Colonic mucosa (tissue), 4 donors: ENCODE measurements at regions not wholly inside any gene's neighbourhood (a gene's known extent, or its start where the extent isn't known, plus 50 kb on each side); places are given as distances from the start of the nearest gene placed in this dataset.

Experiments used
- DNase-seq: peaks from one replicate; pipeline ENCODE4 v3.0.0-alpha.2; 2020
- H3K27ac ChIP-seq: fragments of 200-600 bp; one replicate; pipeline ENCODE4 v1.8.0; 2021
- H3K27me3 ChIP-seq: fragments of 200-600 bp; one replicate; pipeline ENCODE4 v1.8.0; 2021
- H3K36me3 ChIP-seq: fragments of 200-600 bp; one replicate; pipeline ENCODE4 v1.8.0; 2021
- H3K4me1 ChIP-seq: fragments of 200-600 bp; one replicate; pipeline ENCODE4 v1.8.0; 2021; ENCODE audit warnings: mild to moderate bottlenecking
- H3K4me3 ChIP-seq: fragments of 200-600 bp; one replicate; pipeline ENCODE4 v1.8.0; 2021
- H3K9ac ChIP-seq, 2 donors: one replicate each; pipeline ENCODE4 v1.7.0; 2013; ENCODE audit warnings: control low read depth in 2 of 2, low read depth in 2 of 2, low read length in 2 of 2
- H3K9me3 ChIP-seq: fragments of 200-600 bp; one replicate; pipeline ENCODE4 v1.8.0; 2021
- intact Hi-C: fragments of 100-400 bp; cut with DNase I; formaldehyde crosslinking; loops from one replicate; pipeline ENCODE4 v1.14.1; 2022
- TF ChIP-seq, protein P1 (sequence below): fragments of 200-600 bp; IDR thresholded peaks from one replicate; pipeline ENCODE4 v1.8.0; 2022; ENCODE audit warnings: antibody characterized with exemption, mild to moderate bottlenecking
- donor health status: healthy.
- donor health status: DM: no; HTN: no; CAD: no.
- donor health status: DM: no; HTN: no; CAD: no.

DNA sequence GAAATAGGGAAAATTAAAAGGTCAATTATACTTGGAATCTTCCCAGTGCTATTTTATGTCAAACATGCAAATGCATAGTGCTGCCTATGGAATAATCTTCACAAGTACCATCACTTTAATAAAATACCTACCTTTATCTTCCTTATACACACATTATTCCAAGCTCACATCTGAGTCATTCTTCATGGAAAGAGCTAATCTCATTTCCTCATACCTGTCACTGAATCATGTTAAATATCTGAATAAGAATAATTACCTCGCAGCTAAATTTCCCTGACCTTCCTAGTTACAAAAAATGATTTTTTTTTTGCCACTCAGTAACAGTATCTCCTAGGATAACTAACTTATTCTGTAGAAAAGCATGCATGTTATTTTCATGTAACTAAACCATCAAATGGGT is 661.4 kb upstream of the HS3ST5 start:
- TF ChIP-seq, protein P1, sequence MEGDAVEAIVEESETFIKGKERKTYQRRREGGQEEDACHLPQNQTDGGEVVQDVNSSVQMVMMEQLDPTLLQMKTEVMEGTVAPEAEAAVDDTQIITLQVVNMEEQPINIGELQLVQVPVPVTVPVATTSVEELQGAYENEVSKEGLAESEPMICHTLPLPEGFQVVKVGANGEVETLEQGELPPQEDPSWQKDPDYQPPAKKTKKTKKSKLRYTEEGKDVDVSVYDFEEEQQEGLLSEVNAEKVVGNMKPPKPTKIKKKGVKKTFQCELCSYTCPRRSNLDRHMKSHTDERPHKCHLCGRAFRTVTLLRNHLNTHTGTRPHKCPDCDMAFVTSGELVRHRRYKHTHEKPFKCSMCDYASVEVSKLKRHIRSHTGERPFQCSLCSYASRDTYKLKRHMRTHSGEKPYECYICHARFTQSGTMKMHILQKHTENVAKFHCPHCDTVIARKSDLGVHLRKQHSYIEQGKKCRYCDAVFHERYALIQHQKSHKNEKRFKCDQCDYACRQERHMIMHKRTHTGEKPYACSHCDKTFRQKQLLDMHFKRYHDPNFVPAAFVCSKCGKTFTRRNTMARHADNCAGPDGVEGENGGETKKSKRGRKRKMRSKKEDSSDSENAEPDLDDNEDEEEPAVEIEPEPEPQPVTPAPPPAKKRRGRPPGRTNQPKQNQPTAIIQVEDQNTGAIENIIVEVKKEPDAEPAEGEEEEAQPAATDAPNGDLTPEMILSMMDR, result no peak
- no peaks in the 10 kb centered on the region for H3K27me3 ChIP-seq
- H3K4me1 ChIP-seq, result no peaks in the 10 kb centered on the region
- H3K9ac ChIP-seq, result no peak overlapping the region
- H3K4me3 ChIP-seq, result no peak overlapping the region
- H3K36me3 ChIP-seq, result no peaks in the 10 kb centered on the region
- no peaks in the 10 kb centered on the region for H3K9me3 ChIP-seq
- DNase-seq, result no peak
- no peak overlapping the region for H3K27ac ChIP-seq
- intact Hi-C loops, result no loop called here

DNA sequence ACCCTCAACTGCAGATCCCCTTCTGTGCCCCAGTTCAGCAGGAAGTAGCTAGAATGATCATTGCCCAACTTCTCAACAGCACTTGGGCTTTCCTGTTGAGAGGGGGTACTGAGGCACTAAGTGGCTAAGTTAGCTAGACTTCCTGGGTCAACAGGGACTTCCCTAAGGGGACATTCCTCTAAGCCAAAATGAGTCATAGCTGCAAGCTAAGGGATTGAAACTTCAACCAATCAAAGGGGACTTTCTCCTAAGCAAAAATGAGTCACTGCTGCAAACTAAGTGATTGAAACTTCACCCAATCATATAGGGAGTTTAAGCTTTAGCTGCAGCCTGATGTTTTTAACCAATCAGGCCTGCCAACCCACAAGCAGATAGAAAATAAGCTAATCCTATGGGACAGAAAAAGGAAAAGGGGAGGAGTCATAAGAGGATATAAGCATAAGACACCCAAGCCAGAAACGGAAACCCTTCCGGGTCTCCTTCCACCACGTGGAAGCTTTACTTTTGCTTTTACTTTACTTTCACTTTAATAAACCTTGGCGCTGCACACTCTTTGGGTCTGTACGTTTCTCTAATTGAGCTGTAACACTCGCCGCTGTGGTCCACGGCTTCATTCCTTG is 659.0 kb upstream of the HS3ST5 start:
- H3K4me1 ChIP-seq, result no peaks in the 10 kb centered on the region
- H3K9ac ChIP-seq, result no peak overlapping the region
- H3K4me3 ChIP-seq, result no peak overlapping the region
- no peak overlapping the region for H3K27ac ChIP-seq
- H3K9me3 ChIP-seq, result no peaks in the 10 kb centered on the region
- no peak for DNase-seq
- TF ChIP-seq, protein P1, result no peak
- no peaks in the 10 kb centered on the region for H3K36me3 ChIP-seq
- intact Hi-C loops, result no loop called here
- no peaks in the 10 kb centered on the region for H3K27me3 ChIP-seq

DNA sequence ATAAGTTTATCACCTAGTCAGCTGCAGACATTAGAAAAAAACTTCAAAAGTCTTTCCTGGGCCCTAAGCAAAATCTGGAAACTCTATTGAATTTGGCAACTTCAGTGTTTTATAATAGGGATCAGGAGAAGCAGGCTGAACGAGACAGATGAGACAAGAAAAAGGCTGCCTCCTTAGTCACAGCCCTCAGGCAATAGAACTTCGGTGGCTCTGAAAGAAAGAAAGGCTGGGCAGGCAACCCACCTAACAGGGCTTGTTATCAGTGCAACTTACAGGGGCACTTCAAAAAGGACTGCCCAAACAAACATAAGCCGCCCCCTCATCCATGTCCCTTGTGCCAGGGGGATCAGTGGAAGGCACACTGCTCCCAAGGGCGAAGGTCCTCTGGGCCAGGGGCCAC is 657.9 kb upstream of the HS3ST5 start:
- H3K27me3 ChIP-seq, result no peaks in the 10 kb centered on the region
- intact Hi-C loops, result no loop called here
- no peak overlapping the region for H3K4me3 ChIP-seq
- H3K36me3 ChIP-seq, result no peaks in the 10 kb centered on the region
- no peak overlapping the region for H3K27ac ChIP-seq
- DNase-seq, result no peak
- H3K4me1 ChIP-seq, result no peaks in the 10 kb centered on the region
- no peaks in the 10 kb centered on the region for H3K9me3 ChIP-seq
- TF ChIP-seq, protein P1, result no peak
- H3K9ac ChIP-seq, result no peak overlapping the region

DNA sequence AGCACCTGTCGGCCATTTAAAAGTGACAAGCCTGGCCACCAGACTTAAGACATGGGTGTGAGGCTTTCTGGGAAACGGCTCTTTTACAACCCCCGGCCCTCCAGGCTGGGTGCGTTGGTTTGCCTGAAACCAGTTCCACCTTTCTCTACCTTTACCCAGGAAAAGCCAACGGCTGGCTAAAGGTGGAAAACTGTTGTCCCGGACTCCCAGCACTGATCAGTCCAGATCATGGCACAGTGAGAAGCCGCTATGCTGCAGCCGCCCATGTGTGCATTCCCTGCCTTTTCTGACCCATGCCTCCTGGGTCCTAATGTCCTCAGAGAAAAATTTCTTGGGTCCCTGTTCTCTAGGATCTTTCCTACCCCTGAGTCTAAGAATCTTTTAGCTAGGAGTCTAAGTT is 655.7 kb upstream of the HS3ST5 start:
- Histone ChIP-seq H3K27ac (no peak overlapping the region), H3K4me1 (no peaks in the 10 kb centered on the region), H3K36me3 (no peaks in the 10 kb centered on the region), H3K4me3 (no peak overlapping the region), H3K9me3 (no peaks in the 10 kb centered on the region), H3K27me3 (no peaks in the 10 kb centered on the region), H3K9ac (no peak overlapping the region)
- no peak for DNase-seq
- TF ChIP-seq, protein P1, result no peak
- intact Hi-C loops, result no loop called here

DNA sequence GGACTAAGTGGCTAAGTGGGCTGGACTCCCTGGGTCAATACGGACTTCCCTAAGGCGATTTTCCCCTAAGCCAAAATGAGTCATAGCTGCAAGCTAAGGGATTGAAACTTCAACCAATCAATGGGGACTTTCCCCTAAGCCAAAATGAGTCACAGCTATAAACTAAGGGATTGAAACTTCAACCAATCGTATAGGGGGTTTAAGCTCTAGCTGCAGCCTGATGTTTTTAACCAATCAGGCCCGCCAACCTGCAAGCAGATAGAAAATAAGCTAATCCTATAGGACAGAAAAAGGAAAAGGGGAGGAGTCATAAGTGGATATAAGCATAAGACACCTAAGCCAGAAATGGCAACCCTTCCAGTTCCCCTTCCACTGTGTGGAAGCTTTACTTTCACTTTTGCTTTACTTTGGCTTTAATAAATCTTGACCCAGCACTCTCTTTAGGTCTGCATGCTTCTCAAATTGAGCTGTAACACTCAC is 655.0 kb upstream of the HS3ST5 start:
- Histone ChIP-seq H3K4me1 (no peaks in the 10 kb centered on the region), H3K36me3 (no peaks in the 10 kb centered on the region), H3K9ac (no peak overlapping the region), H3K9me3 (no peaks in the 10 kb centered on the region), H3K27me3 (no peaks in the 10 kb centered on the region), H3K4me3 (no peak overlapping the region), H3K27ac (no peak overlapping the region)
- TF ChIP-seq, protein P1, result no peak
- DNase-seq, result no peak
- intact Hi-C loops, result no loop called here
